ENCODE measurements at regions not wholly inside any gene's neighbourhood (a gene's known extent, or its start where the extent isn't known, plus 50 kb on each side); places are given as distances from the start of the nearest gene placed in this dataset.
"Not testable (repeated sequence)": the region's sequence is repeated elsewhere in the genome, so short reads cannot be mapped to it uniquely, and the experiment has no call there.

DNA sequence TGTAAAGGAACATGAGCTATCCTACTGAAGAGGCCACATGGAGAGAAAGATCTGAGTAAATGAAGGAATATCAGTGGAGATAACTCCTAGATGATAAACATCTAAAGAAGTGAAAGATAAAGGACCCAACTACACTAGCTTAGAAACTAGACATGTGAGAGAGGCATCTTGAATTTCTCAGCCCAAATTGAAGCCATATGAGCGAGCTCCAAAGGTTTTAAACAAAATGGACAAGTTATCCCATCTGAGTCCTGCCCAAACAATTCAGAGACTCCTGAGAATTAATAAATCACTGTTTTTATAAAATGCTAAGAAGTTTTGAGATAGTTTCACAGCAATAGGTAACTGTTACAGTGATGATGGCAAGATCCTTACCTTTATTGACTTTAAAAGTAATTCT is 438.9 kb downstream of the NAV3 start:
- DNase-seq (ENCODE audit: low spot score), result no peak

DNA sequence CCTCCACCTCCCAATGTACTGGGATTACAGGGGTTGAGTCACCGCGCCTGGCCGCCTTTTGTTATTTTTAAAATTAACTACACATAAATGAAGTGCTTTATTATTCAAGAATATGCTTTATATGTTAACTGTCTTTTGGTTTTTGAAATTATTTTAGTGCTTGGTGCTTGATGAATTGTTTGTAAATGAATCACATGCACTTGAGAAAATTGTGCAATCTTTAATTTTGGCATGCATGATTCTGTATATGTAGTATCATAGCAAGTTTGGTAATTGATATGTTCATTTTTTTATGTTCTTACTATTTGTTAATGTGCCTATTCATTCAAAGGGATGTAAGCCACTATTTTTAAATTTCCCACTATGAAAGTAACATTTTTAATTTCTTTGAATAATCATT is 440.9 kb downstream of the NAV3 start:
- DNase-seq (ENCODE audit: low spot score), result no peak

- no peak for DNase-seq (ENCODE audit: low spot score)
These were observed 445.2 kb downstream of the NAV3 start for GRCh38 chr12:78275886-78276285.

DNA sequence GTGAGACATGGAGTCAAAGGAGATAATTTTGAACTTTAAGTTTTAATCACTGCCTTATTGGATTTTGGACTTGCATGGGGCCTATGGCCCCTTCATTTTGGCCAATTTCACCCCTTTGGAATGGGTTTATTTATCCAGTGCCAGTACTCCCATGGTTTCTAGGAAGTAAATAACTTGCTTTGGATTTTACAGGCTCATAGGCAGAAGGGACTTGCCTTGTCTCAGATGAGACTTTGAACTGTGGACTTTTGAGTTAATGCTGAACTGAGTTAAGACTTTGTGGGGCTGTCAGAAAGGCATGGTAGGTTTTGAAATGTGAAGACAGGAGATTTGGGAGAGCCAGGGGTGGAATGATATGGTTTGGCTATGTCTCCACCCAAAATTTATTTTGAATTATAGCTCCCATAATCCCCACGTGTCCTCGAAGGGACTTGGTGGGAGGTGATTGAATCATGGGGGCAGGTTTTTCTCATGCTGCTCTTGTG is 448.1 kb downstream of the NAV3 start:
- no peak for DNase-seq (ENCODE audit: low spot score)

- DNase-seq (ENCODE audit: low spot score), result no peak
These were observed 448.9 kb downstream of the NAV3 start for GRCh38 chr12:78279567-78279966.

DNA sequence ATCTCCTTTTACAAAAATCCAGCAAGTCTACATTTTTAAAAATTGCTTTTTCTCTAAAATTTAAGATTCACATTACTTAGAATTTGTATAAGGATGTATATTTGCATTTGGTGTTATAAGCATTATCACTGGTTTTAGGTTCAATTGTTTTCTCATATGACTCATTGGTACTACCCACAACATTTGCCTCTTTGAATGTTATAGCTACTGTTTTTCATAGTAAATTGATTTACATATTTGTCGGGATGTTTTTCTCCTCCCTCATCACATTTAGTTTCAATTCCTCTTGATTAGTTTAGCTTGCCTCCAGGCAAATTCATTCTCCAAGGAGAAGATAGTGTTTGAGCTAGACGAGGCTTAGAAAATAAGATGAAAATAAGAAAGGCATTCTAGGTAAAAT is 450.4 kb downstream of the NAV3 start:
- not testable (repeated sequence) for DNase-seq (ENCODE audit: low spot score)

DNA sequence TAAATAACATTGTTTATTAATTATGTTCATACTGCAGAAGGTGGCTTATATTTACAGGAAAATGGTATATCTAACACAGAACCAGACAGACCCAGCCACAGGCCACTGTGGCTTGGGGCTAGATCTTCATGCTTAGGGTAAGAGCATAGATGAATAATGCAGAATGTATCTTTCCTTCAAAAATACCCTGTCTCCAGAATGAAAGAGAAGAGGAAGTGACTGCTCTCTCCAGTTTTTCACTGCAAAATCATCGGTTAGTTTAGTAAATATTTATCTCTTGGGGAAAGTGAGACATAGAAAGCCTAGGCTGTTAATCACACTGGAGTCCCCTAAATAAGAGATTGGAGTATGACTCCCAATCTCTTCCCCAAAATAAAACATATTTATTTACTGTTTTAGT is 453.7 kb downstream of the NAV3 start:
- DNase-seq (ENCODE audit: low spot score), result no peak

GRCh38 chr12:78290606-78291345 is 460.1 kb downstream of the NAV3 start:
- DNase-seq (ENCODE audit: low spot score), result no peak

DNA sequence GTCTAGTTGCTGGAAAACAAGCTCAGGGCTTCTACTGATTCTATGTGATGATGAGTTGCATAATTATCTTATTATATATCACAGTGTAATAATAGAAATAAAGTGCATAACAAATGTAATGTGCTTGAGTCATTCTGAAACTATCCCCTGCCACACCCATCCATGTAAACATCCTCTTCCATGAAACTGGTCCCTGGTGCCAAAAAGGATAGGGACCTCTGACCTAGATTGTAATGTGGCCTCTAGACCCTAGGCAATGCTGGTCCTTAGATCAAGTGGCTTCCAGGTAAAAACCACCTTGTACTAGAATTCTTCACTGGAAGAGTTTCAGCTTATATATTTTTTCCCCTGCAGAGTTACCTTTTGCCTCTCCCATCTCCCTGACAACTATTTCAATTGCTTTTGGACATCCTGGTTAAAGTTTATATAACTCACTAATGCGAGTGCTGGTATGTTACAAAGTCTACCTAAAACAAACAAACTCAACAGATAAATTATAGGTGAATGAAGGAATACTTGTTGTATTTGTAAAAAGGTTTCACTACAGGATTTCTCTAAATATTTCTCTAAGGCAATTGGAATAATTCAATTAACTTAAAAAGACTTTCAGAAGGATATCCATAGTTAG is 462.5 kb downstream of the NAV3 start:
- DNase-seq (ENCODE audit: low spot score), result no peak

DNA sequence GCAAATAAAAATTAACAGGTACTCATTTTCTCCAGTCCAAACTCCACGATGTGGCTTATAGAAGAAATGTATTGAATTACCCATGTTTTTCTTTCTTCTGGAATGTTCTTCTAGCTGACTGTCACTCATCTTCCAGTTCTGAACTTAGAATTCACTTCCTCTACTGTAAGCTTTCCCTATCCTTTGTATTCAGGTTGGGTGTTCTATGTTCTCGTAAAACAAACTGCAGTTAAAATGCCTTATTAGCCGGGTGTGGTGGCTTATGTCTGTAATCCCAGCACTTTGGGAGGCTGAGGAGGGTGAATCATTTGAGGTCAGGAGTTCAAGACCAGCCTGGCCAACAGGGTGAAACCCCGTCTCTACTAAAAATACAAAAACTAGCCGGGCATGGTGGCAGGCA is 470.6 kb downstream of the NAV3 start:
- not testable (repeated sequence) for DNase-seq (ENCODE audit: low spot score)

GRCh38 chr12:78305808-78306207 is 475.1 kb downstream of the NAV3 start:
- DNase-seq (ENCODE audit: low spot score), result no peak

DNA sequence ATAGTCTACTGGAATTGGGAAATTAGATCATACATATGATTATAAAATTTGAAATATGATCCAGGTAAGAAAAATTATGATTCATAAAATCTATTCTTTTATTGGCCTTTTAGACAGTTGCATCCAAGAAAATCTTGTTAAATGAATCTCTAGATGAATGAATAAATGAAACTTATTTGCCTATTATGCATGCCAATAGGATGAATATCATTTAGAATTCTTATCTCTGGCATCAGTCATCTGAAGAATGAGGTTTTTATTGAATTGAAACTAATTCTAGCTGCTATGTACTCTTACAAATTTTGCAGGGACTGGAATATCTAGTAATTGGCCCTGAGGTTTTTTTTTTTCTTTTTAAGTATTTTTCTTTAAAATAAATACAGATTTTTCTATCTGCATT is 475.5 kb downstream of the NAV3 start:
- no peak for DNase-seq (ENCODE audit: low spot score)

GRCh38 chr12:78308701-78309100 is 478.0 kb downstream of the NAV3 start:
- no peak for DNase-seq (ENCODE audit: low spot score)

GRCh38 chr12:78315028-78315427 is 484.3 kb downstream of the NAV3 start:
- DNase-seq (ENCODE audit: low spot score), result no peak

DNA sequence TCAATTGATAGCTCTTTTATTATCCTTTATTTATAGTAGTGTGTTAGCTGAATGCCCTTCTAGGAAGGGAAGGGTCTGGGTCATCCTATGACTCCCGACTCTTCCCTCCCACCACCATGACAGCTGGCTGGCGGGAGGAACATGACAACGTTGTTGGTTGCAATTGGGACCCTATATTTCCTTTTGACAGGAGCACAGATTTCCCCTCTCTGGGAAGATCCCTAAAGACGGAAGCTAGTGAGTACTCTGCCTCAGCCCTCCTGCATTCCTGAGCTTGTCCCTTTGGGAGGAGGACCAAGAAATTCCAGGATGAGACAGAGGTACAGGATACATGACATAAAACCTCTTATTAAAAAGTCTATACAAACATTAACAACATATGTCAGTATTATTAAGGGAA is 485.4 kb downstream of the NAV3 start:
- no peak for DNase-seq (ENCODE audit: low spot score)

GRCh38 chr12:78316631-78317468 is 486.2 kb downstream of the NAV3 start:
- DNase-seq (ENCODE audit: low spot score), result peak; percentile 13

DNA sequence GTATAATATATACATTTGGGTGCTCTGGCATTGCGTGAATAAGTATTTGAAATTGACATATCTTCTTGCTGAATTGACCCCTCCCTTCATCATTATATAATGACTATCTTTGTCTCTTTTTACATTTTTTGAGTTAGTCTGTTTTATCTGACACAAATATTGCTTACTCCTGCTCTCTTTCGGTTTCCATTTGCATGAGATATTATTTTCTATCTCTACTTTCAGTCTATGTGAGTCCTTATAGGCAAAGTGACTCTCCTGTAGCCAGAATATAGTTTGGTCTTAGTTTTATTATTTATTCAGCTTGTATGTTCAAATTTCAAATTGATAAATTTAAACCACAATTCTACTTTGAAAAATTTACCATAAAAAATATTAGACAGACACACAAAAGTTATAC is 491.0 kb downstream of the NAV3 start:
- no peak for DNase-seq (ENCODE audit: low spot score)

DNA sequence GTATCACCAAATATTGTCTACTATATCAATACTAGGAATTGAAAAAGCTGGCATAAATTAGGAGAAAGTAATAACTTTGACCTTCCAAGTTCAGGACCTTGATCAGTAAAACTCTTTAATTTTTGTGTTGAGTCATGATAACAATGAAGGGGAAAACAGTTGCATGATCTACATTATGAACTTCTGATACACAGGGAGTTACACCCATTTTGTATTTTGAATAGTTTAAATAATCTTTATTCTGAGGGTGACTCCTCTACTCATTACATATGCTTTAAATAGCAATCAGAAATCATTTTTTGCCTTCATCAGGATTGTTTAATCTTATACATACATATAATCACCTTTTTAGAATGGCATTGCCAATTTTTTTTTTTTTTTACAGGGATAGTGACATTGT is 492.5 kb downstream of the NAV3 start:
- no peak for DNase-seq (ENCODE audit: low spot score)

- no peak for DNase-seq (ENCODE audit: low spot score)
These were observed 493.5 kb downstream of the NAV3 start for GRCh38 chr12:78324234-78324633.

DNA sequence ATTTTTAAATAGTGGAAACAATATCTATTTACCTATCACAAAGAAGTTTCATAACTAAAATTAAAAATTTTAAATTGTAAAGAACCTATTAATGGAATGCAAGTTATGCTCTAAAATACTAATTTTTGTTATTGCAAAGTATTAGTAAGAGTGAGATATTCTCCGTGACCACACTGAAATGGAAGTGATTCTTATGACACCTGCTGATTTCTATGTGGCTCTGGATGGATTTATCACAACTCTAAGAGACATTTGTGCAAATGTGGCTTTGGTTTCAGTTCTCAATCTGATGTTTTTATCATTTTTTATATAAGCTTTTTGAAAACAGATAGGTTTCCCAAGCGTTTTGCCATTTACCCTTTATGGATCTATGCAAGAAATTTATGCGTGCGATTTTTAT is 497.8 kb downstream of the NAV3 start:
- no peak for DNase-seq (ENCODE audit: low spot score)

DNA sequence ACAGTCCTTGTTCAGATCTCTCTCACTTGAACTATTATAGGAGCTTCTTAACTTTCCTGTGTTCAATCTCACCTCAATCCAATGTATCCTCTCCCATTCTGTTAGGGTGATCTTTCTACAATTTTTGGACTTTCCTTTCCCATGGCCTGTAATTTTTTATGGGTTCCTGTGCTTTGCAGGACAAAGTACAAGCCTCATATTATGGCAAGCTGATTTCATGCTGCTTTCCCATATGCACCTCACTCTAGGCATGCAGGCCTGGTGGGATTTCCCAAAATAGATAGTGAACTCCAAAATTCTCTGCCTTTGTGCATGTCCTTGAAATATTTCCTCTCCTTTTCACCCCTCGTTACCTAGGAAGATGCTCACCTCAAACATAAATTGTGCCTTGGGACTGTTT is 499.4 kb downstream of the NAV3 start:
- DNase-seq (ENCODE audit: low spot score), result no peak

DNA sequence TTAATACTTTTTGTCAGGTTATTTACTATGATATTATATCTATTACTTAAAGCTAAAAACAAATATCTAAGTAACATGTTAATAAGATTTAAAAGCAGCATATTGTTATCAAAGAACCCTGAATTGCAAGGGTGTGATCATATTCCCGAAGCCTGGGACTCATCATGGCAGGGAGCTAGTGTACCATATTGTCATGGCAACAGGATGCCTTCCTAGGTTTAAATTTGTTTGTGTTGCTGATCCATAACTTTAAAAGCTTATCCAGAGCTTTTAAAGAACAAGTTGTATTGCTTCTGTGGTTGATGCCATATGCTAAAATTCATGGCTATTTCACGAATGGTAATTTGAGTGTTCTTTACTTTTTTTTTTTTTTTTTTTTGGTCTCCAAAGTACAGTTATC is 500.5 kb downstream of the NAV3 start:
- DNase-seq (ENCODE audit: low spot score), result no peak

GRCh38 chr12:78331753-78332152 is 501.1 kb downstream of the NAV3 start:
- no peak for DNase-seq (ENCODE audit: low spot score)
